GM12878 (cell line): ENCODE measurements at regions not wholly inside any gene's neighbourhood (a gene's known extent, or its start where the extent isn't known, plus 50 kb on each side); places are given as distances from the start of the nearest gene placed in this dataset.

ENCODE experiments used
- ATAC-seq: fragments of 200-7000 bp; cut with Tn5 transposase; 3 replicates; pipeline ENCODE4 v1.9.1; 2020; ENCODE audit warnings: mild to moderate bottlenecking, moderate library complexity
- BruUV-seq: library from RNA; stranded (reverse); fragments of 400-500 nt; replicated peaks from 2 replicates; lab custom pipeline; 2021; lab: Mats Ljungman, UMichigan
- CTCF ChIA-PET: fragments of 300-600 bp; sonication (Branson Sonifier 250); formaldehyde crosslinking; extraction: SDS; loops from one replicate; lab custom pipeline; 2021; ENCODE audit warnings: inconsistent platforms; lab: Yijun Ruan, JAX
- POLR2A ChIA-PET: fragments of 350-600 bp; formaldehyde crosslinking; extraction: SDS; loops from one replicate; lab custom pipeline; 2021; ENCODE audit warnings: inconsistent platforms; lab: Charles Lee
- RAD21 ChIA-PET: fragments of 300-600 bp; sonication (Branson Sonifier 250); formaldehyde crosslinking; loops from one replicate; lab custom pipeline; 2023; ENCODE audit warnings: antibody characterized with exemption; ENCODE audit not compliant: unreplicated experiment; lab: Charles Lee
- SMC1A ChIA-PET: fragments of 300-600 bp; sonication (Branson Sonifier 250); formaldehyde crosslinking; loops from one replicate; lab custom pipeline; 2023; ENCODE audit not compliant: unreplicated experiment, uncharacterized antibody; lab: Charles Lee
- DNase-seq: peaks from one replicate; pipeline ENCODE4 v3.0.0-alpha.2; 2011; ENCODE audit warnings: low read depth, low spot score
- FAIRE-seq: peaks from 3 replicates; lab custom pipeline; 2011; peaks lifted over from hg19 to GRCh38; lab: Jason Lieb, UNC
- H2AFZ ChIP-seq: 2 replicates; pipeline ENCODE4 v1.6.0; 2011; ENCODE audit warnings: low read depth, low read length, control low read depth; ENCODE audit not compliant: control insufficient read depth
- H3K27ac ChIP-seq: 2 replicates; pipeline ENCODE4 v1.5.1; 2011; ENCODE audit warnings: control low read depth; ENCODE audit not compliant: control insufficient read depth, insufficient read depth
- H3K27me3 ChIP-seq, 2 experiments: replicated peaks in 1 of 2; 2 replicates each; pipeline versions ENCODE4 v1.6.0 to v1.6.1; 2011; ENCODE audit warnings: low read length in 1 of 2; ENCODE audit not compliant: control insufficient read depth in 2 of 2, insufficient read depth in 2 of 2
- H3K36me3 ChIP-seq, 2 experiments: 2 replicates each; pipeline ENCODE4 v1.5.1; 2011; ENCODE audit warnings: low read length in 1 of 2; ENCODE audit not compliant: control insufficient read depth in 2 of 2, insufficient read depth in 2 of 2
- H3K4me1 ChIP-seq: 2 replicates; pipeline ENCODE4 v1.6.1; 2011; ENCODE audit warnings: mild to moderate bottlenecking, low read length, moderate library complexity, mixed read lengths; ENCODE audit not compliant: control insufficient read depth, insufficient read depth
- H3K4me2 ChIP-seq: 2 replicates; pipeline ENCODE4 v1.6.0; 2011; ENCODE audit warnings: control low read depth; ENCODE audit not compliant: control insufficient read depth, insufficient read depth
- H3K4me3 ChIP-seq: fragments of 200-600 bp; sonication (generic); 2 replicates; pipeline ENCODE4 v1.5.1; 2016
- H3K79me2 ChIP-seq: 2 replicates; pipeline ENCODE4 v1.6.0; 2011; ENCODE audit warnings: low read length; ENCODE audit not compliant: control insufficient read depth, insufficient read depth
- H3K9ac ChIP-seq: 2 replicates; pipeline ENCODE4 v1.8.0; 2011; ENCODE audit warnings: low read length, control low read depth, mixed read lengths; ENCODE audit not compliant: control insufficient read depth, insufficient read depth
- H3K9me3 ChIP-seq: replicated peaks from 3 replicates; pipeline ENCODE4 v1.5.1; 2011; ENCODE audit warnings: mild to moderate bottlenecking, low read length; ENCODE audit not compliant: control insufficient read depth, insufficient read depth
- H4K20me1 ChIP-seq: 2 replicates; pipeline ENCODE4 v1.6.0; 2011; ENCODE audit not compliant: control insufficient read depth, insufficient read depth
- CHD4 ChIP-seq: fragments of 200-600 bp; sonication (generic); IDR thresholded peaks from 2 replicates; pipeline ENCODE4 v1.6.1; 2016; ENCODE audit warnings: mild to moderate bottlenecking
- FOXM1 ChIP-seq: IDR thresholded peaks from 2 replicates; pipeline ENCODE4 v1.6.1; 2012; ENCODE audit warnings: low read depth, mild to moderate bottlenecking, inconsistent platforms, low read length, moderate library complexity
- JUND ChIP-seq: IDR thresholded peaks from 2 replicates; pipeline ENCODE4 v1.6.1; 2012; ENCODE audit warnings: low read depth, mild to moderate bottlenecking, low read length, improper control_type of control experiment, moderate library complexity
- MAX ChIP-seq: IDR thresholded peaks from 2 replicates; pipeline ENCODE4 v1.6.1; 2012; ENCODE audit warnings: low read depth, low read length, improper control_type of control experiment
- MLLT1 ChIP-seq: fragments of 450-650 bp; IDR thresholded peaks from 2 replicates; pipeline ENCODE4 v1.6.1; 2016; ENCODE audit warnings: mild to moderate bottlenecking
- NBN ChIP-seq: fragments of 450-650 bp; IDR thresholded peaks from 2 replicates; pipeline ENCODE4 v1.6.1; 2016
- NFYB ChIP-seq: IDR thresholded peaks from 2 replicates; pipeline ENCODE4 v1.6.1; 2011; ENCODE audit warnings: low read depth, mild to moderate bottlenecking, low read length, improper control_type of control experiment, moderate library complexity; ENCODE audit not compliant: insufficient read depth
- PRDM15 ChIP-seq: fragments of 450-650 bp; formaldehyde crosslinking; IDR thresholded peaks from 2 replicates; pipeline ENCODE4 v1.4.0; 2020; ENCODE audit warnings: mild to moderate bottlenecking, moderate library complexity
- SMC3 ChIP-seq: IDR thresholded peaks from 2 replicates; pipeline ENCODE4 v1.6.1; 2011; ENCODE audit warnings: low read length, improper control_type of control experiment, borderline replicate concordance
- ZBTB40 ChIP-seq: fragments of 450-650 bp; IDR thresholded peaks from 2 replicates; pipeline ENCODE4 v1.6.1; 2016; ENCODE audit warnings: mild to moderate bottlenecking, moderate library complexity, borderline replicate concordance
- ZZZ3 ChIP-seq: IDR thresholded peaks from 2 replicates; pipeline ENCODE4 v1.6.1; 2011; ENCODE audit warnings: low read depth; ENCODE audit not compliant: control insufficient read depth, insufficient read length
- WGBS: methylation state at CpG from one replicate; pipeline ENCODE4 v1.1.6; 2016; ENCODE audit warnings: low lambda C conversion rate; ENCODE audit not compliant: insufficient replicate concordance, insufficient coverage; ENCODE audit errors: missing lambda C conversion rate; 5-methylcytosine and 5-hydroxymethylcytosine counted together
- in situ Hi-C: fragments of 300-500 bp; cut with MboI; formaldehyde crosslinking; loops from 9 replicates; pipeline ENCODE4 v1.14.3; 2018; ENCODE audit warnings: mixed read lengths
- intact Hi-C: fragments of 100-400 bp; cut with micrococcal nuclease; formaldehyde crosslinking; loops from one replicate; pipeline ENCODE4 v1.14.2; 2022; ENCODE audit not compliant: unreplicated experiment

- DNase-seq, result no peak
- ChIA-PET SMC1A (interaction anchor here (0.6 to 1.8 kb wide), 5 partner anchors 8 to 205 kb away, joined by 3 to 5 read pairs (median 3); no protein-coding TSS in a partner anchor), POLR2A (interaction anchor here (0.7 to 1.4 kb wide), 3 partner anchors 8 to 649 kb away, joined by 4 read pairs; no protein-coding TSS in a partner anchor), CTCF (interaction anchor here (1.3 to 2.5 kb wide), 2 partner anchors 8 to 9 kb away, joined by 3 to 19 read pairs; no protein-coding TSS in a partner anchor), RAD21 (interaction anchor here (0.8 to 2.0 kb wide), 2 partner anchors 9 to 456 kb away, joined by 3 to 8 read pairs; no protein-coding TSS in a partner anchor)
- Histone ChIP-seq H2AFZ (no peak overlapping the region), H3K4me3 (no peak overlapping the region), H3K9ac (no peak overlapping the region), H3K4me2 (no peak overlapping the region), H3K27me3 (no peaks in the 10 kb centered on the region), H3K27ac (no peak overlapping the region), H3K9me3 (no peaks in the 10 kb centered on the region), H3K4me1 (no peaks in the 10 kb centered on the region), H3K36me3 (no peaks in the 10 kb centered on the region), H4K20me1 (no peaks in the 10 kb centered on the region), H3K79me2 (no peaks in the 10 kb centered on the region)
- TF ChIP-seq NFYB (no peak), SMC3 (no peak), CHD4 (no peak), ZBTB40 (no peak), MLLT1 (no peak), ZZZ3 (no peak), NBN (no peak), PRDM15 (CRISPR knock-in tag) (no peak), FOXM1 (no peak), MAX (no peak), JUND (no peak)
- in situ Hi-C loops (no loop called here), intact Hi-C loops (no loop called here)
- WGBS, result 31% methylated on average over 6 of the region's 6 CpGs
- ATAC-seq, result peak; percentile 56
- no peak for FAIRE-seq
- BruUV-seq, result no TSS peak
Measured at GRCh38 chr2:78541088-78541450, 484.4 kb upstream of the REG3G start.
